Right renal pelvis (tissue), 4 donors: ENCODE measurements at regions not wholly inside any gene's neighbourhood (a gene's known extent, or its start where the extent isn't known, plus 50 kb on each side); places are given as distances from the start of the nearest gene placed in this dataset.
A peak's percentile ranks its signal among the peaks of the same experiment; 100 is the strongest.
"Not testable (repeated sequence)": the region's sequence is repeated elsewhere in the genome, so short reads cannot be mapped to it uniquely, and the experiment has no call there.

Source experiments
- DNase-seq, 4 donors: peaks; one replicate each; pipeline ENCODE4 v3.0.0-alpha.2; 2013; ENCODE audit warnings: low read depth in 4 of 4, low spot score in 3 of 4, missing footprints in 1 of 4

GRCh38 chr4:17436047-17436749 is 75.7 kb downstream of the QDPR start:
- DNase-seq: not testable (repeated sequence)

GRCh38 chr4:17433827-17434226 is 78.1 kb downstream of the QDPR start:
- DNase-seq: no peak

- DNase-seq: no peak
Measured at GRCh38 chr4:17427991-17428390, 83.9 kb downstream of the QDPR start.

GRCh38 chr4:17426222-17426621 is 85.7 kb downstream of the QDPR start:
- DNase-seq: no peak

DNA sequence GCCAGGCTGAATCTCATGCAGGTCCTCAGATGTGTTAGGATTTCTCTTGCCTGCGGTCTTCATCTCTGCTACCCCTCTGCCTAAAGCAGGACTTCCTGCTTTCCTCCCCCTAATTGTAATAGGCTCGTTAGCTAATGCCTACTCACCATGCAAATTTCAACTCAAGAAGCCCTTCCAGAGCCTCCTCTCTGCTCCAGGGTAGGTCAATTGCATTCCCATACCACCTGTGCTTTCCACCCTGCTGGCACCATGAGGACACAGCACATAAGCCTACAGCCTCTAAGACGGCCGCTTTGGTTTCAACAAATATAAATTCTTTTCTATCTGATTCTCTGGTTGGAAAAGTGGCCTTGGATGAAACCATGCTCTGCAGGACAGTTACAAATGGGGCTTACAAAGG is 93.9 kb downstream of the QDPR start:
- DNase-seq: no peak

GRCh38 chr4:17414392-17414791 is 97.5 kb downstream of the QDPR start:
- DNase-seq: no peak

- DNase-seq: no peak
Measured at GRCh38 chr4:17400686-17401085, 111.2 kb downstream of the QDPR start.

DNA sequence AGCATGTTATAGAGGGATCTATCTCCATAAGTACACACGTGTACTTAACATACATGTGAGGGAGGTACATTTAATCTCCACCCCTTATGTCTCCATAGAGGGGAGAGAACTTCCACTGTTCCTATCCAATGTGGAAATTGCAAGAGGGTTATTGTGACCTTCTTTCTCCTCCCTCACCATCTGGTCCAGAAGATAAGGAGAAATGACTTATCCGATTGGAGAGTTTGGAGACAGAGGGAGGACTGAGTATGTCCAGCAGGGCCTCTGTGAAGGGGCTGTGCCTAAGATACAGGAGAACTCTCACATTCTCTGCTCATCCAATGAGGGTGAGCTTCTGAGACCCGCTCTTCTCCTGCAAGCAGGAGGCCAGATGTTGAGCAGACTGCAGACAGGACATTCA is 113.1 kb downstream of the QDPR start:
- DNase-seq: no peak

DNA sequence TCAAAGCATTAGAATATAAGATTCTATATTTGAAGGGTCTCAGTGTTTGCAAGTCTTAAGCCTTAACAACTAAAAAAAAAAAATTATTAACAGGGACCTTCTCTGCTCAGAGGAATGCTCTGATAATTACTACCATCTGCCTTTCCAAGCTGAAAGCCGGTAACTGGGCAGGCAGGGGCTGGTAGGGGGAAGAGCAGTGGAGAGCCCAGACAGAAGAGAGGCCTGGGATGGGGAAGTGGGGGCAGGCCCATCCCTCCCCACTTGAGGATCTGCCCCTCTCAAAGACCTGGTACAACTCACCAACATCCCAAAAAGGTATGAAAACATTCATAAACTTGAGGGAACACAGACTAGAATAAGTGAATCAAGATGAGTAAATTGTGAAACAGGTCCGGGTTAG is 113.9 kb downstream of the QDPR start:
- DNase-seq: no peak

DNA sequence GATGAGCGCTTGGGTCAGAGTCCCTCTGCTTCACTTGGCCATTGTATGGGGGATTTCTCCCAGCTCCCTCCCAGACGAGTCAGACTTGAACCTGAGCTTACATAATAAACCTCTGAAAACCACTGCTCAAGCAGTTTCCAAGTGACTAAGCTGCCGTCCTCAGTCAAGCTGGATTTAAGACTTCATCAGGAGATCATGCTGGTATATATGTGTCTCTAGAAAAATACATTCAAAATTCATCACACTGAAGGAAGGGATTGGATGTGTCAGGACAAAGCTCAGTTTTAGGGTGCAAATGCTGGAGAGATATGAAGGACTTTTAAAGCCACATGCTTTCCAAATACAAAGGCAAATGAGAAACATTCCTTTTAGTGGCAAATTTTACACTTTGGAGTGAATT is 114.3 kb downstream of the QDPR start:
- DNase-seq: no peak

- no peak for DNase-seq
Measured at GRCh38 chr4:17385403-17385802, 126.5 kb downstream of the QDPR start.

DNA sequence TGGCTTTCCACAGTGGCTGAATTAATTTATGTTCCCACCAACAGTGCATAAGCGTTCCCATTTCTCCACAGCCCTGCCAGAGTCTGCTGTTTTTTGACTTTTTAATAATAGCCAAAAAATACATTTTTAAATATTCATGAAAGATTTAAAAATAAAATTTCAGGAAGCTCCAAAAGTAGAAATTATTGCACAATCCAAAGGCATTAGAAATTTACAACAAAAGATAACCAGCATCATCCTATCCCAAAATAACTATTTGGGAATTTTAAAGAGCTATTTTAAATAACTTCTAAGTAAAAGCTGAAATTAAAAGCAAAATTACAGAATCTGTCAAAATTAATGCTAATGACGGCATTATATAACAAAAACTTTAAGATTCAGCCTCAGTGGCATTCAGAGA is 131.5 kb downstream of the QDPR start:
- DNase-seq: no peak

DNA sequence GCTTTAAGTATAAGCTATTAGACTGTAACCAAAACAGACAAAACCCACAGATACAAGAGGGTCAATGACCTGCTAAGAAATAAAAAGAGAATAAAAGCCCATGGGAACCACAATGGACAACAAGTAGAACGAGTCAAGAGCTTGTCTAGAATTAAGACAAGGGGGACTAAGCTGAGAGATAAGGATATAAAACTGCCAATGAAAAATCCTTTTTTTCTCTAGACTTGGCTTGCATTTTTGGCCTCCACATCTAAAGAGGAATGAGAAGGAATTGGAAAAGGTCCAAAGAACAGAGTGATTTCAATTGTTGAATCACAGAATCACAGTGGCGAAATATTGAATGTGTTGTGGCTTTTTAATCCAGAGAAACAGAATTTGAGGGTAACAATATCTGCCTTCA is 135.7 kb downstream of the QDPR start:
- DNase-seq: peak in 1 of 4 donors; percentile 36

GRCh38 chr4:17373666-17374065 is 138.2 kb downstream of the QDPR start:
- DNase-seq: no peak

- no peak for DNase-seq
Measured at GRCh38 chr4:17370818-17371217, 141.1 kb downstream of the QDPR start.

GRCh38 chr4:17368408-17368807 is 143.5 kb downstream of the QDPR start:
- no peak for DNase-seq

DNA sequence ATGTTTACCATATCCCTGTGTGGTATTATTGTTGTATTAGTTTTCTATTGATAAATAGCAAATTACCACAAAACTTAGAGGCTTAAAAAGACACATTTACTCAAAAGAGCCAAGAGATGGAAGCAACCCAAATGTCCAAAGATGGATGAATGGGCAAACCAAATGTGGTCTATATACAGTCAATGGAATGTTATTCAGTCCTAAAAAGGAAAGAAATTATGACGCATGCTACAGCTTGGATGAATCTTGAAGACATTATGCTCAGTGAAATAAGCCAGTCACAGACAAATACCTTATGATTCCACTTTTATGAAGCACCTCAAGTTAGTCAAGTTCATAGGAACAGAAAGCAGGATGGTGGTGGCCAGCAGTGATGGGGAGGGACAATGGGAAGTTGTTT is 144.7 kb downstream of the QDPR start:
- DNase-seq: no peak

GRCh38 chr4:17366496-17366895 is 145.4 kb downstream of the QDPR start:
- no peak for DNase-seq

DNA sequence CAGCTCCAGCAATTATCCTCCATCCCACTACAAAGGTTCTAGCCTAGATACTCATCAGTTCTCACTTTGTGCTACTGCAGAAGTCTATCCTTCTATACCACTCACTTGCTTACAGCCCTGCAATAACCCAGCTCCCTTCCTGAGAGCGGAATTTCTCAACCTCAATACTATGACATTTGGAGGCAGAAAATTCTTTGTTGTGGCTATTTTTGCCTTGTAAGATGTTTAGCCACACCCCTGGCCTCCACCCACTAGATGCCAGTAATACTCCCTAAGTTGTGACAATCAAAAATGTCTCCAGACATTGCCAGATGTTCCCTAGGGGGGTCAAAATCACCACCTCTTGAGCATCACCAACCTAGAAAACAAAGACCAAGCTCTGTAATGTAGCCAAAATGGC is 149.5 kb downstream of the QDPR start:
- no peak for DNase-seq

- DNase-seq: no peak
Measured at GRCh38 chr4:17358241-17358640, 153.6 kb downstream of the QDPR start.

- no peak for DNase-seq
Measured at GRCh38 chr4:17356926-17357325, 155.0 kb downstream of the QDPR start.

DNA sequence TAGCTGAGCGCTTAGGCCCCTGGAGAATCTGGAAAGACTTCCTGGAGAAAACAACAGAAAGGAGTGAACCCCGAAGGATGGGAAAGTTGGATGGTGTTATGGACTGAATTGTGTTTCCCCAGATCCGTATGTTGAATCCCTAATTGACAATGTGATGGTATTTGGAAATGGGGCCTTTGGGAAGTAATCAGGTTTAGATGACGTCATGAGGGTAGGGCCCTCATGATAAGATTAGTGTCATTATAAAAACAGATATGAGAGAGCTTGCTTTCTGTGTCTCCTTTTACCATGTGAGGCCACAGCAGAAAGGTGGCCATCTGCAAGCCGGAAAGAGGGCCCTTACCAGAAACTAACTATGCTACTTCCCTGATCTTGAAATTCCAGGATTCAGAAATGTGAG is 159.5 kb downstream of the QDPR start:
- no peak for DNase-seq

DNA sequence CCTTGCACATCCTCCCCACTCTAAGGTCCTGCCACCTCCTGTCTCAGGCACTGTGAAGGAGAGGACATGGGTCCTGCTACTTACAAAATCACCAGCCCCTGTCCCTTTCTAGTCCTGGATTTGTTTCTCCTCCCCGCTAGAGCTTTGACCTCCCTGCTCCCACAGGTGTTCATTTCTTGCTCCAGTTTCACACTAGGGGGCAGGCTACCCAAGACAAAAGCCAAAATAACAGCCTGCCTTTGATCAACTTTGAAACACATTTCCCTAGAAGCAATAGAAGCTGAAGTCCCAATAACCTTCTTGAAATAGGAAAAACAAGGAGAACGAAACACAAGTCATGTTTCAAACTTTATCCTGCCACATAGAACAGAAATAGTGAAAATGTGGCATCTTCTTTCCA is 164.4 kb downstream of the QDPR start:
- peak in 1 of 4 donors; percentile 13 for DNase-seq
